SK-N-SH (cell line): ENCODE measurements at regions not wholly inside any gene's neighbourhood (a gene's known extent, or its start where the extent isn't known, plus 50 kb on each side); places are given as distances from the start of the nearest gene placed in this dataset.

Experiments
- CTCF ChIA-PET: fragments of 300-600, 350-600 bp; formaldehyde crosslinking; extraction: SDS; loops from one replicate; lab custom pipeline; 2021; lab: Yijun Ruan, JAX
- POLR2A ChIA-PET: fragments of 350-600 bp; sonication (Branson Sonifier 250); formaldehyde crosslinking; extraction: SDS; loops from one replicate; lab custom pipeline; 2020; ENCODE audit warnings: antibody characterized with exemption, inconsistent platforms; lab: Yijun Ruan, JAX
- DNase-seq: peaks from one replicate; pipeline ENCODE4 v3.0.0; 2012
- H2AFZ ChIP-seq: fragments of 200-600 bp; sonication (generic); 2 replicates; pipeline ENCODE4 v1.8.1; 2016; ENCODE audit warnings: antibody characterized with exemption, mild to moderate bottlenecking, low read depth
- H3F3A ChIP-seq: fragments of 200-600 bp; sonication (generic); replicated peaks from 2 replicates; pipeline ENCODE3; 2016; ENCODE audit warnings: antibody characterized with exemption, mild to moderate bottlenecking; ENCODE audit not compliant: insufficient read depth
- H3K27ac ChIP-seq, 2 experiments: fragments of 200-500 bp in 1 of 2; fragments of 200-600 bp in 1 of 2; sonication (Bioruptor generic) in 1 of 2; sonication (generic), shearing (Covaris generic) in 1 of 2; 2 replicates each; pipeline versions ENCODE4 v1.5.1 to v1.6.1; 2014 to 2016; ENCODE audit warnings: low read depth in 2 of 2, inconsistent platforms in 1 of 2, low read length in 1 of 2, mild to moderate bottlenecking in 1 of 2, mixed read lengths in 1 of 2
- H3K27me3 ChIP-seq: fragments of 200-600 bp; sonication (generic), shearing (Covaris generic); 2 replicates; pipeline ENCODE4 v1.6.1; 2016; ENCODE audit warnings: mixed run types; ENCODE audit not compliant: insufficient read depth
- H3K36me3 ChIP-seq, 2 experiments: fragments of 200-500 bp in 1 of 2; fragments of 200-600 bp in 1 of 2; sonication (Bioruptor generic) in 1 of 2; sonication (generic) in 1 of 2; replicated peaks in 1 of 2; 2 replicates each; pipeline versions ENCODE3 to v1.5.1; 2014 to 2016; ENCODE audit warnings: low read length in 1 of 2, mild to moderate bottlenecking in 1 of 2; ENCODE audit not compliant: insufficient read depth in 2 of 2, control insufficient read depth in 1 of 2
- H3K4me1 ChIP-seq, 2 experiments: fragments of 200-500 bp in 1 of 2; fragments of 200-600 bp in 1 of 2; sonication (Bioruptor generic) in 1 of 2; sonication (generic), shearing (Covaris generic) in 1 of 2; 2 replicates each; pipeline versions ENCODE4 v1.5.1 to v1.6.1; 2014 to 2016; ENCODE audit warnings: low read depth in 1 of 2, low read length in 1 of 2, mixed run types in 1 of 2; ENCODE audit not compliant: insufficient read depth in 2 of 2, control insufficient read depth in 1 of 2
- H3K4me2 ChIP-seq: fragments of 200-600 bp; sonication (generic), shearing (Covaris generic); 2 replicates; pipeline ENCODE4 v1.6.1; 2017; ENCODE audit warnings: mixed run types
- H3K4me3 ChIP-seq, 2 experiments: fragments of 200-500 bp in 1 of 2; fragments of 200-600 bp in 1 of 2; sonication (Bioruptor generic) in 1 of 2; sonication (generic), shearing (Covaris generic) in 1 of 2; 2 replicates each; pipeline versions ENCODE4 v1.5.1 to v1.8.1; 2014 to 2016; ENCODE audit warnings: low read depth in 2 of 2, inconsistent platforms in 1 of 2, low read length in 1 of 2, mild to moderate bottlenecking in 1 of 2, mixed read lengths in 1 of 2, moderate library complexity in 1 of 2
- H3K79me2 ChIP-seq: fragments of 200-600 bp; sonication (generic); 2 replicates; pipeline ENCODE4 v1.8.1; 2017; ENCODE audit warnings: mild to moderate bottlenecking; ENCODE audit not compliant: insufficient read depth
- H3K9ac ChIP-seq: fragments of 200-600 bp; sonication (generic); 2 replicates; pipeline ENCODE4 v1.6.1; 2017; ENCODE audit warnings: mixed run types
- H3K9me2 ChIP-seq: fragments of 200-600 bp; sonication (generic); 2 replicates; pipeline ENCODE4 v1.6.1; 2017; ENCODE audit warnings: mixed run types
- H3K9me3 ChIP-seq: fragments of 200-600 bp; sonication (generic); 2 replicates; pipeline ENCODE4 v1.6.1; 2017; ENCODE audit warnings: mixed run types, mild to moderate bottlenecking, moderate library complexity
- H4K20me1 ChIP-seq: fragments of 200-600 bp; sonication (generic); 2 replicates; pipeline ENCODE4 v1.6.1; 2017; ENCODE audit warnings: mild to moderate bottlenecking, mixed run types; ENCODE audit not compliant: insufficient read depth
- ELF1 ChIP-seq: IDR thresholded peaks from 2 replicates; pipeline ENCODE4 v1.4.0; 2012
- EP300 ChIP-seq, 2 experiments: IDR thresholded peaks; 2 replicates each; pipeline versions ENCODE4 v1.4.0 to v1.6.1; 2012; ENCODE audit warnings: borderline replicate concordance in 1 of 2, low read depth in 1 of 2, low read length in 1 of 2
- EZH2phosphoT487 ChIP-seq: fragments of 200-600 bp; sonication (generic); IDR thresholded peaks from 2 replicates; pipeline ENCODE4 v1.6.1; 2017; ENCODE audit warnings: low read depth, mixed run types, mild to moderate bottlenecking, antibody characterized with exemption, moderate library complexity, borderline replicate concordance
- FOSL2 ChIP-seq: IDR thresholded peaks from 2 replicates; pipeline ENCODE4 v1.4.0; 2012; ENCODE audit warnings: low read depth, mild to moderate bottlenecking, moderate library complexity, borderline replicate concordance
- FOXM1 ChIP-seq: IDR thresholded peaks from 2 replicates; pipeline ENCODE4 v1.4.0; 2012; ENCODE audit warnings: low read depth, mild to moderate bottlenecking
- GABPA ChIP-seq: IDR thresholded peaks from 2 replicates; pipeline ENCODE4 v1.4.0; 2012; ENCODE audit warnings: low read depth, mild to moderate bottlenecking
- GATA2 ChIP-seq: sonication (generic); formaldehyde crosslinking; IDR thresholded peaks from 2 replicates; pipeline ENCODE4 v1.5.0; 2020; ENCODE audit warnings: mild to moderate bottlenecking, missing genetic modification reagents
- JUND ChIP-seq: IDR thresholded peaks from 2 replicates; pipeline ENCODE4 v1.4.0; 2012
- RAD21 ChIP-seq: IDR thresholded peaks from 2 replicates; pipeline ENCODE4 v1.6.1; 2012; ENCODE audit warnings: mild to moderate bottlenecking, low read length
- RFX5 ChIP-seq: IDR thresholded peaks from 2 replicates; pipeline ENCODE4 v1.6.1; 2012; ENCODE audit warnings: mild to moderate bottlenecking, improper control_type of control experiment, low read length
- RXRA ChIP-seq: IDR thresholded peaks from 2 replicates; pipeline ENCODE4 v1.4.0; 2012; ENCODE audit warnings: low read depth, mild to moderate bottlenecking, borderline replicate concordance
- SIN3A ChIP-seq: IDR thresholded peaks from 2 replicates; pipeline ENCODE4 v1.6.1; 2012; ENCODE audit warnings: low read depth, mild to moderate bottlenecking, low read length, moderate library complexity, borderline replicate concordance
- SMC3 ChIP-seq: IDR thresholded peaks from 2 replicates; pipeline ENCODE4 v1.6.1; 2012; ENCODE audit warnings: low read depth, low read length, improper control_type of control experiment
- TAF1 ChIP-seq: IDR thresholded peaks from 2 replicates; pipeline ENCODE4 v1.6.1; 2012; ENCODE audit warnings: low read depth, mild to moderate bottlenecking, low read length, moderate library complexity, borderline replicate concordance
- TEAD4 ChIP-seq: IDR thresholded peaks from 2 replicates; pipeline ENCODE4 v1.4.0; 2012; ENCODE audit warnings: mild to moderate bottlenecking, borderline replicate concordance; ENCODE audit not compliant: insufficient read depth
- WGBS: methylation state at CpG from one replicate; pipeline ENCODE4 v1.1.6; 2017; ENCODE audit warnings: low lambda C conversion rate; 5-methylcytosine and 5-hydroxymethylcytosine counted together
- TF ChIP-seq, protein P1 (sequence below): fragments of 150-350 bp; IDR thresholded peaks from 2 replicates; pipeline ENCODE4 v1.6.1; 2016; ENCODE audit warnings: mild to moderate bottlenecking, low read depth, low read length
- TF ChIP-seq, protein P2 (sequence below): fragments of 200-600 bp; sonication (generic); IDR thresholded peaks from 2 replicates; pipeline ENCODE4 v1.6.1; 2017; ENCODE audit warnings: antibody characterized with exemption, mild to moderate bottlenecking, moderate library complexity
- TF ChIP-seq, protein P3 (sequence below): IDR thresholded peaks from 2 replicates; pipeline ENCODE4; 2012

DNA sequence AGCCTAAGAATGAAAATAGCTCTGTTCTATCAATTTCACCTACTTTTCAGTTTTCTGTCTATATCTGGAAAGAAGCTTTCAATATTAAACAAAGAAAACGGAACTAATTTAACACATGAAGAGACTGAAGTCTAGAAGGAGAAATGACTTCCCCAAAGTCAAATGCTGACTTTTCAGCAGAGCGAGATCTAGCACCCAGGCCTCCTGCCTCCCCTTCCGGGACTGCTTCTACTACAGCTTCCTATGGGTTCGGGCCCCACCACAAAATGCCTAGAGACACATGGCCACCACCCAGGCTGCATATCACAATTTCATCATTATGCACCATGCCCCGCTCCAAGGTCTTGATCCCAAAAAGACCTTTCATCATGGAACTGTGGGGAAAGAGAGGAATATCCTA, 104.5 kb downstream of the SST start:
- POLR2A ChIA-PET: no interaction called here
- no peaks in the 10 kb centered on the region; a peak in 1 of 4 replicates for H3K4me1 ChIP-seq

DNA sequence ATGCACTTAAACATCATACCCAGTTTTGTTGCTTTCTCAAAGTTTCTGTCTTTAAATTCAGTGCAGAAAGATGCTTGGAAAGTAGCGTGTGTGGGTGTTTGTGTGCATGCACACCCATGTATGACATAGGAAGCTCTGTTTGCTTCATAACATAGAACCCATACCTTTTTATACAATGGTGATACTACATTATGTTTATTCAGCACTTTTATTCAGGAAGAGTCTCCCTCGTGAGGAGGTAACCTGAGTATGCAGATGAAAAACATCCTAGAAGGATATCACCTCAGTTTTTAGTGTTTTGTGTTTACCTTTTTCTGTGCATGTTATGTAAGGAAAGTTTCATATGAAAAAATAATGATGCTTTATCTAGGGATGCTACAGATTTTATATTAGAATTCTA, 111.2 kb downstream of the SST start:
- Histone ChIP-seq H3K4me2 (no peak overlapping the region), H4K20me1 (no peaks in the 10 kb centered on the region), H3K27me3 (no peaks in the 10 kb centered on the region; the same call in 1 of the 2 replicates), H3K36me3 (no peaks in the 10 kb centered on the region), H3K9ac (no peak overlapping the region), H3K9me2 (no peaks in the 10 kb centered on the region), H3K9me3 (no peaks in the 10 kb centered on the region), H3K4me1 (no peaks in the 10 kb centered on the region), H3K79me2 (no peaks in the 10 kb centered on the region), H2AFZ (no peak overlapping the region), H3K4me3 (no peak overlapping the region), H3F3A (no peaks in the 10 kb centered on the region), H3K27ac (no peak overlapping the region)
- ChIA-PET POLR2A (no interaction called here), CTCF (no interaction called here)
- WGBS: 0% methylated on average over 2 of the region's 2 CpGs
- DNase-seq: no peak
- no peak for TF ChIP-seq FOSL2
- TF ChIP-seq EZH2phosphoT487: no peak
- no peak for TF ChIP-seq JUND
- no peak for TF ChIP-seq TAF1

More for the DNA sequence above, 104.5 kb downstream of the SST start:
- TF ChIP-seq SIN3A (no peak), TEAD4 (no peak), JUND (no peak), RAD21 (no peak), SMC3 (no peak), FOXM1 (no peak)
- TF ChIP-seq, protein P1, sequence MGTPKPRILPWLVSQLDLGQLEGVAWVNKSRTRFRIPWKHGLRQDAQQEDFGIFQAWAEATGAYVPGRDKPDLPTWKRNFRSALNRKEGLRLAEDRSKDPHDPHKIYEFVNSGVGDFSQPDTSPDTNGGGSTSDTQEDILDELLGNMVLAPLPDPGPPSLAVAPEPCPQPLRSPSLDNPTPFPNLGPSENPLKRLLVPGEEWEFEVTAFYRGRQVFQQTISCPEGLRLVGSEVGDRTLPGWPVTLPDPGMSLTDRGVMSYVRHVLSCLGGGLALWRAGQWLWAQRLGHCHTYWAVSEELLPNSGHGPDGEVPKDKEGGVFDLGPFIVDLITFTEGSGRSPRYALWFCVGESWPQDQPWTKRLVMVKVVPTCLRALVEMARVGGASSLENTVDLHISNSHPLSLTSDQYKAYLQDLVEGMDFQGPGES: no peak
- H3K36me3 ChIP-seq: no peaks in the 10 kb centered on the region
- CTCF ChIA-PET: interaction anchor here (1.6 kb wide), 1 partner anchor 114 kb away, joined by 6 read pairs; no protein-coding TSS in a partner anchor
- H2AFZ ChIP-seq: no peak overlapping the region
- H3K4me3 ChIP-seq: no peak overlapping the region
- no peak overlapping the region for H3K27ac ChIP-seq
- no peaks in the 10 kb centered on the region for H3K9me2 ChIP-seq
- WGBS: 16% methylated on average over 5 of the region's 5 CpGs
- H3K27me3 ChIP-seq: peaks cover 6% of the 10 kb centered on the region; the same call in 1 of the 2 replicates
- no peak overlapping the region for H3K4me2 ChIP-seq
- H3K79me2 ChIP-seq: no peaks in the 10 kb centered on the region
- no peaks in the 10 kb centered on the region for H4K20me1 ChIP-seq
- peaks cover 4% of the 10 kb centered on the region for H3F3A ChIP-seq
- no peaks in the 10 kb centered on the region for H3K9me3 ChIP-seq
- no peak overlapping the region for H3K9ac ChIP-seq
- no peak for DNase-seq

DNA sequence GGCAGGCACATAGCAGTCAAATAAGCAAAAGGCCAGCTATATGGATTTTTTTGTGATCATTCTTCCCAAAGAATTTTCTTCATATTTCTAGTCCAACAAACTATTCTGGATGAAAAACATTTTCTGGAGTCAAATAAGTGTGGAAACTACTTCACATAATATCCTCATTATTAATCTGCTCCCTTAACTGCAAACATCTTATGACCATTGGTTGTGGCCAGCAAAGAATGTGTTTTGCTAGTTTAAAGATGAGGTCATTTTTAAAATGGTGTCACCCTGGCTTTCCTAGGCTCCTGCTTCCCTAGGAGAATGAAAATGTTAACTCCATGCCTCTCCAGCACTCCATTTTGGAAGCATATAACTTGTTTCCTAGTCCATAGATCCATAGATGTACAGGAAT, 118.8 kb downstream of the SST start:
- Histone ChIP-seq H3K36me3 (no peaks in the 10 kb centered on the region), H4K20me1 (no peaks in the 10 kb centered on the region), H2AFZ (no peak overlapping the region), H3K4me3 (no peak overlapping the region), H3K4me2 (no peak overlapping the region), H3K9ac (no peak overlapping the region), H3K4me1 (no peaks in the 10 kb centered on the region), H3K79me2 (no peaks in the 10 kb centered on the region), H3K27me3 (no peaks in the 10 kb centered on the region; the same call in 1 of the 2 replicates), H3K9me3 (no peaks in the 10 kb centered on the region), H3K27ac (no peak overlapping the region), H3K9me2 (no peaks in the 10 kb centered on the region), H3F3A (no peaks in the 10 kb centered on the region)
- CTCF ChIA-PET: no interaction called here
- POLR2A ChIA-PET: no interaction called here
- no peak for DNase-seq
- TF ChIP-seq SMC3 (no peak), EZH2phosphoT487 (no peak), EP300 (IDR thresholded peaks at IDR 0.05; ENCODE audit: borderline replicate concordance in 1 of 2, low read depth in 1 of 2, low read length in 1 of 2) (no peak), ELF1 (no peak), GATA2 (CRISPR knock-in tag) (no peak), RXRA (no peak), RFX5 (no peak), GABPA (no peak)
- TF ChIP-seq, protein P2, sequence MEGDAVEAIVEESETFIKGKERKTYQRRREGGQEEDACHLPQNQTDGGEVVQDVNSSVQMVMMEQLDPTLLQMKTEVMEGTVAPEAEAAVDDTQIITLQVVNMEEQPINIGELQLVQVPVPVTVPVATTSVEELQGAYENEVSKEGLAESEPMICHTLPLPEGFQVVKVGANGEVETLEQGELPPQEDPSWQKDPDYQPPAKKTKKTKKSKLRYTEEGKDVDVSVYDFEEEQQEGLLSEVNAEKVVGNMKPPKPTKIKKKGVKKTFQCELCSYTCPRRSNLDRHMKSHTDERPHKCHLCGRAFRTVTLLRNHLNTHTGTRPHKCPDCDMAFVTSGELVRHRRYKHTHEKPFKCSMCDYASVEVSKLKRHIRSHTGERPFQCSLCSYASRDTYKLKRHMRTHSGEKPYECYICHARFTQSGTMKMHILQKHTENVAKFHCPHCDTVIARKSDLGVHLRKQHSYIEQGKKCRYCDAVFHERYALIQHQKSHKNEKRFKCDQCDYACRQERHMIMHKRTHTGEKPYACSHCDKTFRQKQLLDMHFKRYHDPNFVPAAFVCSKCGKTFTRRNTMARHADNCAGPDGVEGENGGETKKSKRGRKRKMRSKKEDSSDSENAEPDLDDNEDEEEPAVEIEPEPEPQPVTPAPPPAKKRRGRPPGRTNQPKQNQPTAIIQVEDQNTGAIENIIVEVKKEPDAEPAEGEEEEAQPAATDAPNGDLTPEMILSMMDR: no peak
- TF ChIP-seq, protein P3, sequence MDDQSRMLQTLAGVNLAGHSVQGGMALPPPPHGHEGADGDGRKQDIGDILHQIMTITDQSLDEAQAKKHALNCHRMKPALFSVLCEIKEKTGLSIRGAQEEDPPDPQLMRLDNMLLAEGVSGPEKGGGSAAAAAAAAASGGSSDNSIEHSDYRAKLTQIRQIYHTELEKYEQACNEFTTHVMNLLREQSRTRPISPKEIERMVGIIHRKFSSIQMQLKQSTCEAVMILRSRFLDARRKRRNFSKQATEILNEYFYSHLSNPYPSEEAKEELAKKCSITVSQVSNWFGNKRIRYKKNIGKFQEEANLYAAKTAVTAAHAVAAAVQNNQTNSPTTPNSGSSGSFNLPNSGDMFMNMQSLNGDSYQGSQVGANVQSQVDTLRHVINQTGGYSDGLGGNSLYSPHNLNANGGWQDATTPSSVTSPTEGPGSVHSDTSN: no peak
- TF ChIP-seq, protein P1: no peak
